Astrocyte of the spinal cord (primary cell): ENCODE measurements at regions not wholly inside any gene's neighbourhood (a gene's known extent, or its start where the extent isn't known, plus 50 kb on each side); places are given as distances from the start of the nearest gene placed in this dataset.
"Not testable (repeated sequence)": the region's sequence is repeated elsewhere in the genome, so short reads cannot be mapped to it uniquely, and the experiment has no call there.

ENCODE experiments used
- DNase-seq: peaks from one replicate; pipeline ENCODE4 v3.0.0; 2011; ENCODE audit warnings: low read depth, low spot score
- H3K4me3 ChIP-seq: 2 replicates; pipeline ENCODE4 v1.5.1; 2011; ENCODE audit warnings: low read depth, mild to moderate bottlenecking, low read length, moderate library complexity
- CTCF ChIP-seq: IDR thresholded peaks from 2 replicates; pipeline ENCODE4 v1.5.1; 2012; ENCODE audit warnings: low read depth, mild to moderate bottlenecking, low read length, inconsistent platforms
- in situ Hi-C: cut with HindIII; loops from 2 replicates; pipeline ENCODE4 v1.10.0; 2017; ENCODE audit warnings: low sequenced_read_pairs

GRCh38 chr13:47687577-47687976 is 313.5 kb downstream of the SUCLA2 start:
- no peak for TF ChIP-seq CTCF
- H3K4me3 ChIP-seq = no peak overlapping the region
- DNase-seq = no peak
- in situ Hi-C loops = no loop called here

DNA sequence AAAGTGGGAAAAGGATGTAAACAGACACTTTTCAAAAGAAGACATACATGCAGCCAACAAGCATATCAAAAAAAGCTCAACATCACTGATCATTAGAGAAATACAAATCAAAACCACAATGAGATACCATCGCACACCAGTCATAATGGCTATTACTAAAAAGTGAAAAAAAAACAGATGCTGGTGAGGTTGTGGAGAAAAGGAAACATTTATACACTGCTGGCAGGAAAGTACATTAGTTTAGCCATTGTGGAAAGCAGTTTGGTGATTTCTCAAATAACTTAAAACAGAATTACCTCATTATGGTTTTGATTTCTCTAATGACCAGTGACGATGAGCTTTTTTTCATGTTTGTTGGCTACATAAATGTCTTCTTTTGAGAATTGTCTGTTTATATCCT is 315.9 kb downstream of the SUCLA2 start:
- in situ Hi-C loops, H3K4me3 ChIP-seq: not testable (repeated sequence)
- peak; percentile 50 for DNase-seq

GRCh38 chr13:47680748-47681147 is 320.3 kb downstream of the SUCLA2 start:
- TF ChIP-seq CTCF = no peak
- no peak overlapping the region for H3K4me3 ChIP-seq
- peak; percentile 72 for DNase-seq
- in situ Hi-C loops = no loop called here

- no peak for TF ChIP-seq CTCF
- in situ Hi-C loops = no loop called here
- H3K4me3 ChIP-seq = no peak overlapping the region
- peak; percentile 71 for DNase-seq
Measured at GRCh38 chr13:47679401-47679800, 321.7 kb downstream of the SUCLA2 start.

GRCh38 chr13:47678201-47678968 is 322.7 kb downstream of the SUCLA2 start:
- no peak overlapping the region for H3K4me3 ChIP-seq
- TF ChIP-seq CTCF = no peak
- in situ Hi-C loops = no loop called here
- DNase-seq = peak; percentile 86

DNA sequence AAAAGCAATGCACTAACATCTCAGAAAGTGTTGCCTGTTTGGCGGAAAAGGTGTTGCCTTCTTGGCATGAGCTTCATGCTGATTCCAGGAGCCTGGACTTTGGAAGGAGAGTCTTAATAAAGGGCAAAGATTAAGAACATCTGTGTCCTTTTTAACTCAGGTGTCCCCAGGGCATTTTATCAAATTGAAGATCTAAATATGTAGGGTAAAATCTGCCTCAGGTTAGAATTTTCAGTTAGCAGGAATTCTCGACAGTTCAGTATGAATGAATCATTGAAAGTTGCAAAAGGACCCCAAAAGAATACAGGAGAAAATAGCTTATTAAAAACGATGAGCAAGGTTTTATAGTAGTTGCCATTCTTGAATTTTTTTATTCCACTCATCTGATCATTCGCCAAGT is 325.2 kb downstream of the SUCLA2 start:
- in situ Hi-C loops = no loop called here
- TF ChIP-seq CTCF = no peak
- no peak for DNase-seq
- H3K4me3 ChIP-seq = no peak overlapping the region

DNA sequence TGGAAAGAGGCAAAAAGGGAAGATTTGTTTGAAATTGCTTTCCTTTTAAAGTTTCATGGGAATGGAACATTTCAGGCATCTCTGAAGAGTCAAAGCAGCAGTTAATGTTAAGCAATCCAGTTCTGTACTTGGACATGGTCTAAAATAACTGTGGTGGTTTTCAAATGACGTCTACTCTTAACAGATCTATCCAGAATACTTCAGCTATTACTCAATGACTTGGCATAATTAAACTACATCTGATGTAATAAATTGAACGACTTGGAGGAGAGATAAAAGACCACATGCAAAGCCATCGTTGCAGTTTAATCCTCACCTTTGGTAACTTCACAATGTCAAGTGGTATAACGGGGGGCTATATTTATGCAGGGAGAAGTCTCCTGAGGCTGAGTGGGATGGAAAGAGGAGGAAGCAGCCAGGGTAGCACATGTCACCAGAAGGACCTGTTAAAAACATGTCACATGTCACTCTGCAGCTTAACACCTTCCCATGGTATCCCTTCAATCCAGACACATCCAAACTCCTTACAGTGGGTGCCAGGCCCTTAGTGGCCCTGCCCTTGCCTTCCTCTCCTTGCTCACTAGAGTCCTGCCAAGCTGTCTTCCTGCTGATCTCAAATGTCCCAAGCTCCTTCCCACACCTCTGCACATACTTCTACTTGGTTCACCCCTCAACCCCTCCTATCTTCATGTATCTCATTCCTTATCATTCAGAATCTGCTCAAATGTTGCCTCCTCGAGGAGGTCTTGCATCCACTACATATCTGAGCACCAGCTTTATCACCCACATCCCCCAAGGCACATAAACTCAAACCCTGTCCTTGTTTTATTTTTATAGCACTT is 327.8 kb downstream of the SUCLA2 start:
- in situ Hi-C loops = no loop called here
- DNase-seq = peak; percentile 93
- no peak overlapping the region for H3K4me3 ChIP-seq
- TF ChIP-seq CTCF = no peak
